EL (cell line): ENCODE measurements at regions not wholly inside any gene's neighbourhood (a gene's known extent, or its start where the extent isn't known, plus 50 kb on each side); places are given as distances from the start of the nearest gene placed in this dataset.
"Not testable (repeated sequence)": the region's sequence is repeated elsewhere in the genome, so short reads cannot be mapped to it uniquely, and the experiment has no call there.

Source experiments
- DNase-seq: peaks from one replicate; pipeline ENCODE4 v3.0.0-alpha.2; 2016

GRCh38 chr7:146057958-146058357, 58.6 kb upstream of the CNTNAP2 start:
- no peak for DNase-seq

- DNase-seq, result no peak
These were observed 61.7 kb upstream of the CNTNAP2 start for GRCh38 chr7:146054909-146055308.

DNA sequence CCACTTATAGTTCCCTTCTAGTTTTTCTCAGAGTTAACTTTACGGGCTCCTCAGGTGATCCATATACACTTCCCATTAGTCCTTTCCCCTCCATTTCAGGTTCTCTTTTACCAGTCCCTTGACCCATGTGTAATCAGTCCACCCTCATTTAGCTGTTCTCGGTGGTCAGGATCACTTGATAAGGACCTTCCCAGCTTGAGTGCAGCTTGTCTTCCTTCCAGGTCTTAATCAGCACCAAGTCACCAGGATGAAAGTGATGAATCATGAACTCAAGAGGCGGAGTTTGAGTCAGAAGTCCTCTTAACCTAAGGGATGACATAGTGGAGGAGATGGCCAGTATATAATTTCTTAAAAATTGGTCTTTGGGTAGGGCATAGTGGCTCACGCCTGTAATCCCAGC, 63.1 kb upstream of the CNTNAP2 start:
- no peak for DNase-seq

- DNase-seq, result not testable (repeated sequence)
These were observed 73.3 kb upstream of the CNTNAP2 start for GRCh38 chr7:146043310-146043709.

DNA sequence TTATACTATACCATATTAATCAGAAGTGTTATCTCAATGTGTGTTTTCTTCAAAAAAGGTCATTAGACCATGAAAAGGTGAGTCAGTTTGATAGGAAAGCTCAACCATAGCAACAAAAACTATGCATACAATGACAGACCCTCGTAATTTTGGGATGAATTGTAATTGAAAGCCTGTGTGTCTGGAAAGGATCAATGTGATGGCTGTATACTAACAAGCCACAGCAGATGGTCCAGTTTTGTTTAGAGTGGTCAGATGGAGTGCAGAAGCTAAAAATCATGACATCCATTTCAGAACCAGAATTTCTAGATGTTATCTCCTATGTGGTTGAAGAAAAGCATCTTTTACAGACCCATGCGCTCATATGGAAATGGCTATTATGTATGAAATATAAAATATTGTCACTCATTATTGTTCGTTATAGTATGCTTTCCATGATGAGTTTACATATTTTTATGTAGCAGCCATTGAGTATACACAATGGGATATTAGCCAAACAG, 88.3 kb upstream of the CNTNAP2 start:
- DNase-seq, result no peak

DNA sequence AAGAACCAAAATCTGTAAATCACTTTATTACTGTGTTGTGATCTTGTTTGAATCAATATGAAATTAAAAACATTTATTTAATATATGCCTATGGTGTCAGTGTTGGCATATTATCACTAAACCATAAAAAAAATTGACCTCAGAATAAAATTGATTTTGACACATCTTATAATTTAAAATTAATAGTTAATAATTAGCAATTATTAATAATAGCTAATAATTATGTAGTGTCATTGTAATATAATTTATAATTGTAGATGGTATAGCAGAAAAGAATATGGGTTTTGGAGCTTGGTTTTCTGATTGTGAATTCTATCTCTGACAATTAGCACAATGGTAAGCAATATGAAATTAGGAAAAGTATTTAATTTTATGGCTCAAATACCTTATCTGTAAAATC, 89.4 kb upstream of the CNTNAP2 start:
- no peak for DNase-seq

DNA sequence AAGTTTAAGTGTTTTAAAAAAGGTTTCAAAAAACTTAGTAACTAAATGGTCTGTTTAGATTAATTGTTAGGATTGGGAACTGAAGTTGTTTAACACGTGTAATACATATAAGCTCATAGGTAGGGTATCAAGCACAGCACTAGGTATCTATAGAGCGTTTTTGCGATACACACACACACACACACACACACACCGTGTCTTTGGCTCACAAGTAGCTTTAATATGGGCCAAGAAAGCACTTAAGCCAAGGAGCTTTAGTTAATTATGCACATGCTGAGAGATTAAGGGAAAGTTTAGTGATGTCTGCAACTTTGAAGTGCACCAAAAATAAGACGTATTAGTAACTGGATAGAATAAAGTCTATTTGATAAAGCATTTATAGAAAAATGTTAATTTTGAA, 93.8 kb upstream of the CNTNAP2 start:
- no peak for DNase-seq

- not testable (repeated sequence) for DNase-seq
These were observed 97.3 kb upstream of the CNTNAP2 start for GRCh38 chr7:146019041-146020004.

GRCh38 chr7:146017366-146017765, 99.2 kb upstream of the CNTNAP2 start:
- not testable (repeated sequence) for DNase-seq

DNA sequence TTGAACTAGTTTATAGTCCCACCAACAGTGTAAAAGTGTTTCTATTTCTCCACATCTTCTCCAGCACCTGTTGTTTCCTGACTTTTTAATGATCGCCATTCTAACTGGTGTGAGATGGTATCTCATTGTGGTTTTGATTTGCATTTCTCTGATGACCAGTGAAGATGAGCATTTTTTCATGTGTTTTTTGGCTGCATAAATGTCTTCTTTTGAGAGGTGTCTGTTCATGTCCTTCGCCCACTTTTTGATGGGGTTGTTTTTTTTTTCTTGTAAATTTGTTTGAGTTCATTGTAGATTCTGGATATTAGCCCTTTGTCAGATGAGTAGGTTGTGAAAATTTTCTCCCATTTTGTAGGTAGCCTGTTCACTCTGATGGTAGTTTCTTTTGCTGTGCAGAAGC, 102.4 kb upstream of the CNTNAP2 start:
- DNase-seq, result not testable (repeated sequence)

DNA sequence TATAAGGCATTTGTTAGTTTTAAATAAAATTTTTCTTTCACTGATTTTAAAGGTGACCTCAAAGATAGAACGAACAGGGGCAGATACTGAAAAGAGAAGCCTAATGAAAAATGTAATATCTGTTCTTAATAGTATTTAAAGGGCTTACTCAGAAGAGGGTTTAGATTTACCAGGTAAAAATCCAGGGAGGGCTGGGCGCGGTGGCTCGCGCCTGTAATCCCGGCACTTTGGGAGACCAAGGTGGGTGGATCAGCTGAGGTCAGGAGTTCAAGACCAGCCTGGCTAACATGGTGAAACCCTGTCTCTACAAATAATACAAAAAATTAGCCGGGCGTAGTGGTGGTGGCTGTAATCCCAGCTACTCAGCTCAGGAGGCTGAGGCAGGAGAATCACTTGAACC, 108.3 kb upstream of the CNTNAP2 start:
- no peak for DNase-seq

DNA sequence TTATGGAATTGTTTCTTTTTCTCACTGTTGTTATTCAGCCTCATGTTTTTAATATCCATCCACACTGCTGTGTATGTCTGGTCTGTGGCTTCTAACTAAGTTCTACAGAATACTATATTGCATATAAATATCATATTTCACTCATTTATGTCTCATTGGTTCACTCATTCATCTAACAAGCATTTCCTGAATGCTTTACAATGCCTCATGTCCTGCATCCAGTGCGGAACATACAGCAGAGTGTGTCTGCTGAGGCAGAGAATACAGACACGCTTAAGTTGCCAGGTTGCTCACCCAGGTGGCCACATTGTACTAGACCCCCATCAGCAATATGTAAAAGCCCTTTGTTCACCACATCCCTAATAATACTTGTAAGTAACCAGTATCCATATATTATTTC, 111.8 kb upstream of the CNTNAP2 start:
- DNase-seq, result no peak

- no peak for DNase-seq
These were observed 114.0 kb upstream of the CNTNAP2 start for GRCh38 chr7:146002431-146003078.

GRCh38 chr7:146002008-146002407, 114.6 kb upstream of the CNTNAP2 start:
- DNase-seq, result no peak

- no peak for DNase-seq
These were observed 115.7 kb upstream of the CNTNAP2 start for GRCh38 chr7:146000882-146001281.

DNA sequence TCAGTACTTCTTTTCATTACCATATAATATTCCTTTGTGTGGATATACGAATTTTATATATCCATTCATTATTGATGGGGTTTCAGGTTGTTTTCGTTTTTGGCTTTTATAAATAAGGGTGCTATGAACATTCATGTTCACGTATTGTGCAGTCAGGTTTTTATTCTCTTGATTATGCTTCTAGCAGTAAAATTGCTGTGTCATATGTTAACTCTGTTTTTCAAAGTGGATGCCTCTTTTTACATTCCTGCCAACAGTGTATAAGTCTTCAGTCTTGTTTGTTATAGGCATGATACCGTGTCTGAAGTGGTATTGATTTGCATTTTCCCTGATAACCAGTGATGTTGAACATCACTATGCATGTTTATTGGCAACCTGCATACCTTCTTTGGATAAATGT, 127.1 kb upstream of the CNTNAP2 start:
- DNase-seq, result no peak

DNA sequence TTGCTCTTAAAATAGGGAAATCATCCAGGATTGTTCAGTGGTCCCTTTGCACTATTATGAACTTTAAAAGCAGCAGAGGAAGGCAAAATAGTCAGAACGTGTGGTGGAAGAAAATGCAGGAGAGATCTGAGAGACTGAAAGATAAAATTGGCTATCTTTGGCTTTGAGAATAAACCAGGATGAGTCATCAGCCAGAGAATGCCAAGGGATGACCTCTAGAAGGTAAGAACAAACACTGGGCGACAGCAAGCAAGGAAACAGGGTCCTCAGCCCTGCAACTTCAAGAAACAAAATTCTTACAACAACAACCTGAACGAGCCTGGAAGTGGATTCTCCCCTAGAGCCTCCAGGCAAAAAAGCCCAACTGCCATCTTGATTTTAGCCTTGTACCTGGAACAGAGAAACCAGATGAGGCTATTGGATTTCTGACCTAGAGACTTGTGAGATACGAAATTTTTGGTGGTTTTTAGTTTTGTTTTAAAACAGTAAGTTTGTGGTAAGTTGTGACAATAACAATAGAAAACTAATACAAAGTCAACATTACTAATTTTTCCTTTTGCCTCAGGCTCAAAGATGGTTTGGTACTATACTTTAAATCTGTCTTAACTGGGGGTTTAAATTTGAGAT, 130.2 kb upstream of the CNTNAP2 start:
- DNase-seq, result no peak

DNA sequence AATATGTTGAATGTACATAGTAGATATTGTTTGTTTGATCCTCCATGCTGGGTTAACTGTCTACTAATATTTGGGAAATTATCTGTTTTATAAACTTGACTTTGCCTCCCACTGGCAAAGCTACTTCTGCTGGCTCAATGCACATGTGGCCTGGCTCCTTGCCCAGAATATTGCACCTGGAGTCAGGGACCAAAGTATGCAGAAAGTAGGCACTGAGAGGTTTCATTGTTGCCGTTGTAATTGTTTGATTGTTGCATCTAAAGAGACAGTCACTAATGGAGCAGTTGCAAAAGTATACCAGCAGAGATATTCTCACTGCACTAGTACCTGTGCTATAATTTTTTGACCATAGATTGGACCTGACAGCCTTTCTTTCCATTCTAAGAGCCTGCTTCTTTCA, 137.8 kb upstream of the CNTNAP2 start:
- no peak for DNase-seq

GRCh38 chr7:145959981-145960380, 156.6 kb upstream of the CNTNAP2 start:
- no peak for DNase-seq

DNA sequence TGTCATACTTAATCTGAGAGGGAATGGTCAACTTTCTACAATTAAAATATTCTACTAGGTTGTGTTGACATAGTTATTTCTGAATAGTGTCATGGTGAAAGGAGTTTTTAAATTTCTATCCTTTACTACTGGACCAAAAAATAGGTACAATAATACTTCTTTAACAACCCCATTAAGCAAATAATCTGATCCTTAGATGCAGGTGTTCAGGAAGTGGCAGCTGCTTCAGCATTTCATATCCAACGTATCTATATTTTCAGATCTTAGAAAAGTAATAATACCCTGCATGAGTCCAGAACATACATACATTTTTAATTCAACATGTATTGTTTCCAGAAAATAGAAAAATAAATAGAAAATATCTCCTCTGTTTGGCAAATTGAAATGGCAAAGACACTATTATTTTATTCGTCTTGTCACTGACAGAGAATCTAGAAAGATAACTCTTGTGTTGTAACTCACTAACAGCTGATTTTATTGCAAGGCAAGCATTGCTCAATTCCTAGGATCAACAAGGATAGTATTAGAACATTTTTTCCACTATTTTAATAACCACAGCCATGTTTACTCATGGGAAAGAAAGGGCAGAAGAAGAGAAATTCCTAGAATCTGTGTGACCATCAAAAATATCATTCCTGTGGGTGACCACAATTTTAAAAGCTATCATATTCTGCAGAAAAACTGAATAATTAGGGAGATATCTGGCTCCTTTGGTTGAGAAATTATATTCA, 159.3 kb upstream of the CNTNAP2 start:
- no peak for DNase-seq

DNA sequence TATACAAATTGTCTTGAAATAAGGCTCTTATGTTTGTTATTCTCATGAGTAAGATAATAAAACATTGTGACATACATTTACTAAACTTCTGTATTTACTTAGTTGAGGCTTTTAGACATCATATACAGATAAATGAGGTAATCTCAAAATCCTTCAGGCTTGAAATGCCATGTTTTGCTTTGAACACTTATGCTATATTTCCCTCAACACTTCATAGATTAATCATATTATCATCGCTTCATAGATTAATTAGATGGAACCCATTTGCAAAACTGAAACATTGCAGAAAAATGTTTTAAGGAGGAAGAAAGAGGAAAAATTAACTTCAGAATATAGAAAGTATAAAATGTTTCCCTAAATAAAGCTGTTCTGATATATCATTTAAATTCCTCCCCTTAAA, 165.0 kb upstream of the CNTNAP2 start:
- no peak for DNase-seq

- no peak for DNase-seq
These were observed 187.7 kb upstream of the CNTNAP2 start for GRCh38 chr7:145928937-145929336.

DNA sequence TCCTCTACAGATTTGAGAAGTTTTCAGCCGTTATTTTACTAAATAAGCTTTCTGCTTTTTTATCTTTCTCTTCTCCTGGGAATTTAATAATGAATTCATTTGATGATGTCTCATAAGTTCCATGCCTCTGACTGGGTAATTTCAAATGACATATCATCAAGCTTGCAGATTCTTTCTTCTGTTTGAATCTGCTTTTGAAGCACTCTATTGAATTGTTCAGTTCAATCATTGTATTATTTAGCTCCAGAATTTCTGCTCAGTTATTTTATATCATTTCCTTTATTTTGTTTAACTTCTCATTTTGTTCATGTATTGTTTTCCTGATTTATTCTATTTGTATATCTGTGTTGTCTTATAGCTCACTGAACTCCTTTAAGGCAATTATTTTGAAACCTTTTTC, 196.9 kb upstream of the CNTNAP2 start:
- no peak for DNase-seq
